GM23248 (cell line): ENCODE measurements at regions not wholly inside any gene's neighbourhood (a gene's known extent, or its start where the extent isn't known, plus 50 kb on each side); places are given as distances from the start of the nearest gene placed in this dataset.

ENCODE experiments used
- DNase-seq: peaks from one replicate; pipeline ENCODE4 v3.0.0-alpha.2; 2015
- H2AFZ ChIP-seq: fragments of 200-600 bp; sonication (generic); 2 replicates; pipeline ENCODE4 v1.6.1; 2016; ENCODE audit warnings: antibody characterized with exemption
- H3F3A ChIP-seq: fragments of 200-600 bp; sonication (generic); 2 replicates; pipeline ENCODE4 v1.6.1; 2016; ENCODE audit warnings: mild to moderate bottlenecking, antibody characterized with exemption, mixed run types; ENCODE audit not compliant: insufficient read depth
- H3K27ac ChIP-seq: fragments of 200-600 bp; sonication (generic); 2 replicates; pipeline ENCODE4 v1.5.1; 2016; ENCODE audit warnings: mild to moderate bottlenecking
- H3K27me3 ChIP-seq: fragments of 200-600 bp; sonication (generic); replicated peaks from 2 replicates; pipeline ENCODE4 v1.6.1; 2016; ENCODE audit warnings: mild to moderate bottlenecking; ENCODE audit not compliant: insufficient read depth
- H3K36me3 ChIP-seq: fragments of 200-600 bp; sonication (generic); 2 replicates; pipeline ENCODE4 v1.6.1; 2016; ENCODE audit warnings: low read depth, mild to moderate bottlenecking
- H3K4me1 ChIP-seq: fragments of 200-600 bp; sonication (generic); 2 replicates; pipeline ENCODE4 v1.6.1; 2016; ENCODE audit warnings: mild to moderate bottlenecking; ENCODE audit not compliant: insufficient read depth
- H3K4me2 ChIP-seq: fragments of 200-600 bp; sonication (generic); one replicate; pipeline ENCODE4 v1.6.1; 2016; ENCODE audit warnings: mild to moderate bottlenecking; ENCODE audit not compliant: unreplicated experiment
- H3K4me3 ChIP-seq: fragments of 200-600 bp; sonication (generic); 2 replicates; pipeline ENCODE4 v1.5.1; 2016; ENCODE audit warnings: mild to moderate bottlenecking
- H3K79me2 ChIP-seq: fragments of 200-600 bp; sonication (generic); 2 replicates; pipeline ENCODE4 v1.6.1; 2016; ENCODE audit warnings: mild to moderate bottlenecking; ENCODE audit not compliant: insufficient read depth
- H3K9ac ChIP-seq: fragments of 200-600 bp; sonication (generic); 2 replicates; pipeline ENCODE4 v1.6.1; 2016; ENCODE audit warnings: mild to moderate bottlenecking
- H3K9me2 ChIP-seq: fragments of 200-600 bp; sonication (generic); 2 replicates; pipeline ENCODE4 v1.6.1; 2016; ENCODE audit warnings: mixed run types, mild to moderate bottlenecking, moderate library complexity; ENCODE audit not compliant: insufficient read depth
- H3K9me3 ChIP-seq: fragments of 200-600 bp; sonication (generic); one replicate; pipeline ENCODE4 v1.6.1; 2017; ENCODE audit warnings: low read depth
- H4K20me1 ChIP-seq: fragments of 200-600 bp; sonication (generic); 2 replicates; pipeline ENCODE4 v1.6.0; 2016; ENCODE audit not compliant: insufficient read depth
- EZH2 ChIP-seq: fragments of 200-600 bp; sonication (generic); IDR thresholded peaks from 2 replicates; pipeline ENCODE4 v1.6.1; 2018; ENCODE audit warnings: antibody characterized with exemption, mild to moderate bottlenecking; ENCODE audit not compliant: insufficient read depth, poor library complexity, severe bottlenecking
- EZH2phosphoT487 ChIP-seq: fragments of 200-600 bp; sonication (generic); IDR thresholded peaks from 2 replicates; pipeline ENCODE4 v1.6.1; 2018; ENCODE audit warnings: antibody characterized with exemption, moderate library complexity, mild to moderate bottlenecking, low read depth; ENCODE audit not compliant: insufficient read depth
- WGBS, 2 experiments: methylation state at CpG; one replicate each; pipeline ENCODE4 v1.1.6; 2015 to 2017; ENCODE audit warnings: low lambda C conversion rate in 2 of 2, low coverage in 1 of 2; ENCODE audit errors: missing lambda C conversion rate in 2 of 2; 5-methylcytosine and 5-hydroxymethylcytosine counted together
- in situ Hi-C: fragments of 300-500 bp; cut with MboI; formaldehyde crosslinking; loops from 2 replicates; pipeline ENCODE4 v1.15.0; 2020

DNA sequence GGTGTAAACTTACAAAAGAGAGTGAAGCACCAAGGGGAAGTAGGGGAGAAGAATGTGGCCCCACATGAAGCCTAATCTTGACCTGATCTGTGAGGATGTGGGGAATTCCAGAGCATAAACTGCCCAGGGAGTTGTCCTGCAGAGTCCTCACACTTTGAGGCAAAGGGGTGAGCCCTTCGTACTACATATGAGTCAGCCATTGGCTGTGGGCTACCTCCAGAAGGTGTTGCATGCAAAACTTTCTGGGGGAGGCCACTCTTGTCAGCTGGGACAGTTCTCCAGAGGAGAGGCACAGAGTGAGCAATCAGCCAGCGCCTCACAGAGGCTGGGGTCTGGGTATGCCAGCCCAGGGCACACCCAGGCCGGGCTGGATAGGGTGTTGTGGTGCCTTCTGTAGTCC lies 98.1 kb upstream of the NMUR2 start:
- TF ChIP-seq EZH2phosphoT487: no peak
- no peak for TF ChIP-seq EZH2
- DNase-seq: no peak
- Histone ChIP-seq H3K36me3 (no peaks in the 10 kb centered on the region), H3K27me3 (no peaks in the 10 kb centered on the region), H3K4me2 (no peak overlapping the region), H3K27ac (no peak overlapping the region), H3K4me3 (no peak overlapping the region), H4K20me1 (no peaks in the 10 kb centered on the region), H3K9me3 (no peaks in the 10 kb centered on the region), H3K9ac (no peak overlapping the region), H3K79me2 (no peaks in the 10 kb centered on the region), H3K9me2 (no peaks in the 10 kb centered on the region), H3K4me1 (no peaks in the 10 kb centered on the region), H3F3A (no peaks in the 10 kb centered on the region), H2AFZ (no peak overlapping the region)
- 33 to 38% methylated on average over 3 of the region's 3 CpGs for WGBS, 2 experiments
- in situ Hi-C loops: no loop called here

DNA sequence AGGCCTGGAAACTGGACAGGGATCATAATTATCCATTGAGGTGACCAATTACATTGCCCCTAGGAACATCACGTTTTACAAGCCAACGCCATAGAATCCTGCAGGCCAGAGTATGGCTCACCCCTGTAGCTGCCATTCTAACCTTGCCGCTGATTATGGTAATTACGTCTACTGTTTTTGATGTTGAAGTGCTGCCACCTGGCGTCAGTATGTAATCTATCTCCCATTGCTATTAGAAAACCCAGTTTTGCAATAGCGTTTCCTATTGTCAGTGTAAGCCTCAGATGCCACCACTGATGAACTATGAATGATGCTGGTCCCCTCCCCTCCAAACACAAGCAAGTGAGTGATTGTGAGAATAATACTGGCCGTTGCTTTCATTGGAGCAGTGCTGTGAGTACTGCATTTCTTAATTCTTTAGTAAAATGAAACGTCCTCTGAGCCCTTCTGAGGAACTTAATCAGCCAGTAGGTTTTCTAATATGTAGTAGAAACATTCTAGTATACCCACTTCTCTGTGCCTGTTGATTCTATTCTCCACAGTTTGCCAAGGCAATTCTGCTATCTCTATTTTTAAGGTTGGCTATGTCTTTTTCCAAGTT lies 100.5 kb upstream of the NMUR2 start:
- Histone ChIP-seq H3K9ac (no peak overlapping the region), H3K9me2 (no peaks in the 10 kb centered on the region), H3K4me1 (no peaks in the 10 kb centered on the region), H2AFZ (no peak overlapping the region), H3K4me2 (no peak overlapping the region), H3K27me3 (peaks cover 9% of the 10 kb centered on the region; the same call in 1 of the 2 replicates), H3K79me2 (no peaks in the 10 kb centered on the region), H3K9me3 (no peaks in the 10 kb centered on the region), H3F3A (no peaks in the 10 kb centered on the region), H3K36me3 (no peaks in the 10 kb centered on the region), H3K4me3 (no peak overlapping the region), H3K27ac (no peak overlapping the region), H4K20me1 (no peaks in the 10 kb centered on the region)
- 12 to 16% methylated on average over 8 of the region's 8 CpGs for WGBS, 2 experiments
- in situ Hi-C loops: no loop called here
- peak; percentile 70 for DNase-seq
- no peak for TF ChIP-seq EZH2phosphoT487
- TF ChIP-seq EZH2: no peak

GRCh38 chr5:152511120-152511519 lies 106.0 kb upstream of the NMUR2 start:
- no peak overlapping the region for H3K27ac ChIP-seq
- TF ChIP-seq EZH2: no peak
- no peak for TF ChIP-seq EZH2phosphoT487
- H2AFZ ChIP-seq: no peak overlapping the region
- H3K4me2 ChIP-seq: no peak overlapping the region
- H3F3A ChIP-seq: no peaks in the 10 kb centered on the region
- H3K27me3 ChIP-seq: peaks cover 16% of the 10 kb centered on the region
- no peaks in the 10 kb centered on the region for H3K36me3 ChIP-seq
- H3K9me2 ChIP-seq: no peaks in the 10 kb centered on the region
- H3K9me3 ChIP-seq: no peaks in the 10 kb centered on the region
- no peak overlapping the region for H3K4me3 ChIP-seq
- no peaks in the 10 kb centered on the region for H4K20me1 ChIP-seq
- in situ Hi-C loops: no loop called here
- no peak for DNase-seq
- H3K4me1 ChIP-seq: no peaks in the 10 kb centered on the region
- WGBS, 2 experiments: 51 to 61% methylated on average over 5 of the region's 5 CpGs
- no peak overlapping the region for H3K9ac ChIP-seq
- no peaks in the 10 kb centered on the region for H3K79me2 ChIP-seq

DNA sequence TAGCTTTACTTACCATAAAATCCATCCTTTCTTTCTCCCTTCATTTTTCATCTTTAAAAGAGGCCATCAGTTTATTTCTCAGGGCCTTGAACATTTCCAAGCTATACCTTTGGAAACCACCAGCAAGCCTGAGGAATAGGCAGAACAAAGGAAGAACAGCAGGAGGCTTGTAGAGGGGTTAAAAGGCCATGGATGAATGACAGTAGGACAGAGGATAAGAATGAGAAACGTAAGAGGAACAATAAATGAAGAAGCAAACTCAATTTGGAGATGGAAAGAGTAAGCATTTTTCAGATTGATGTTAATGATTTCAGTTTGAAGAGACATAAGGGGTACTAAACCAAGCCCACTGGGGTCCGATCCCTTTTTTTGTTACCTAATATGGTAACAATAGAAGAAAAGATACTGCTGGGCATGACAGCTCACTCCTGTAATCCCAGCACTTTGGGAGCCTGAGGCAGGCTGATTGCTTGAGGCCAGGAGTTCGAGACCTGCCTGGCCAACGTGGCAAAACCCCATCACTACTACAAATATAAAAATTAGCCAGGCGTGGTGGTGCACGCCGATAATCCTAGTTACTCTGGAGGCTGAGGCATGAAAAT lies 106.6 kb upstream of the NMUR2 start:
- H3K9me3 ChIP-seq: no peaks in the 10 kb centered on the region
- no peaks in the 10 kb centered on the region for H3K79me2 ChIP-seq
- TF ChIP-seq EZH2 (no peak), EZH2phosphoT487 (no peak)
- H3K4me1 ChIP-seq: no peaks in the 10 kb centered on the region
- H3K4me2 ChIP-seq: no peak overlapping the region
- no peak overlapping the region for H3K9ac ChIP-seq
- no peak overlapping the region for H3K27ac ChIP-seq
- DNase-seq: no peak
- in situ Hi-C loops: no loop called here
- no peaks in the 10 kb centered on the region for H3F3A ChIP-seq
- H3K4me3 ChIP-seq: no peak overlapping the region
- H3K27me3 ChIP-seq: peaks cover 20% of the 10 kb centered on the region
- no peaks in the 10 kb centered on the region for H3K36me3 ChIP-seq
- 37 to 50% methylated on average over 7 of the region's 7 CpGs for WGBS, 2 experiments
- H2AFZ ChIP-seq: no peak overlapping the region
- no peaks in the 10 kb centered on the region for H4K20me1 ChIP-seq
- no peaks in the 10 kb centered on the region for H3K9me2 ChIP-seq
